ENCODE measurements at regions not wholly inside any gene's neighbourhood (a gene's known extent, or its start where the extent isn't known, plus 50 kb on each side); places are given as distances from the start of the nearest gene placed in this dataset.
"Not testable (repeated sequence)": the region's sequence is repeated elsewhere in the genome, so short reads cannot be mapped to it uniquely, and the experiment has no call there.

DNA sequence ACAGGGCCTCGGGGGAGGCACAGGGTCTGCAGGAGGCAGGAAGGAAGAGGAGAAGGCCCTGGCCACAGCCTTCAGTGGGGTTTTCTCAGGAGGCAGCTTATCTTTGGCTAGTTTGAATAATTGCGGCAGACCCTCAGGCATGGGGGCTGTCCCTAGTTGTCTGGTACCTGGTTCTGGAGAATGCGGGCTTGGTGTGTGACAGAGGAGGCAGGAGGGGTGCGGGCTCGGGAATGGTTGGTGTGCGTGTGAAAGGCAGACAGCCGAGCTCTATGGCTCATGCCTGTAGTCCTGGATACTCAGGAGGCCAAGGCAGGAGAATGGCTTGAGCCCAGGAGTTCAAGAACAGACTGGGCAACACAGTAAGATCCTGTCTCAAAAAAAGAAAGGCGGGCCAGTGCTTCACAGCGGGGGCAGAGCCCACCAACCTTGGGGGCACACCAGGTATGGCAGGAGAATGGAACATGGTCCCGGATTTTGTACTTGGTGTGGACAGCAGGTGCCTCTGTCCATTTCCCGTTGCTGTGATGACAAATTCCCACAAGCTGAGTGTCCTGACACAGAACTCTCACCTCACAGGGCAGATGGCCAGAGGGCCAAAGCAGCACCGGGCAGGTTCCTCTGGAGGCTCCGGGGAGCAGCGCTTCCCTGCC lies 640.6 kb downstream of the TBC1D22A start:
- TF ChIP-seq, protein P1, sequence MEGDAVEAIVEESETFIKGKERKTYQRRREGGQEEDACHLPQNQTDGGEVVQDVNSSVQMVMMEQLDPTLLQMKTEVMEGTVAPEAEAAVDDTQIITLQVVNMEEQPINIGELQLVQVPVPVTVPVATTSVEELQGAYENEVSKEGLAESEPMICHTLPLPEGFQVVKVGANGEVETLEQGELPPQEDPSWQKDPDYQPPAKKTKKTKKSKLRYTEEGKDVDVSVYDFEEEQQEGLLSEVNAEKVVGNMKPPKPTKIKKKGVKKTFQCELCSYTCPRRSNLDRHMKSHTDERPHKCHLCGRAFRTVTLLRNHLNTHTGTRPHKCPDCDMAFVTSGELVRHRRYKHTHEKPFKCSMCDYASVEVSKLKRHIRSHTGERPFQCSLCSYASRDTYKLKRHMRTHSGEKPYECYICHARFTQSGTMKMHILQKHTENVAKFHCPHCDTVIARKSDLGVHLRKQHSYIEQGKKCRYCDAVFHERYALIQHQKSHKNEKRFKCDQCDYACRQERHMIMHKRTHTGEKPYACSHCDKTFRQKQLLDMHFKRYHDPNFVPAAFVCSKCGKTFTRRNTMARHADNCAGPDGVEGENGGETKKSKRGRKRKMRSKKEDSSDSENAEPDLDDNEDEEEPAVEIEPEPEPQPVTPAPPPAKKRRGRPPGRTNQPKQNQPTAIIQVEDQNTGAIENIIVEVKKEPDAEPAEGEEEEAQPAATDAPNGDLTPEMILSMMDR (IDR thresholded peaks at IDR 0.05; ENCODE audit: low read depth, low read length) = no peak
- TF ChIP-seq MYC (IDR thresholded peaks at IDR 0.05; ENCODE audit: low read depth, low read length) = no peak
- no peak for TF ChIP-seq POLR2A (IDR thresholded peaks at IDR 0.05; ENCODE audit: extremely low read depth, insufficient read length)
- TF ChIP-seq, protein P2, sequence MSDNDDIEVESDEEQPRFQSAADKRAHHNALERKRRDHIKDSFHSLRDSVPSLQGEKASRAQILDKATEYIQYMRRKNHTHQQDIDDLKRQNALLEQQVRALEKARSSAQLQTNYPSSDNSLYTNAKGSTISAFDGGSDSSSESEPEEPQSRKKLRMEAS (IDR thresholded peaks at IDR 0.05; ENCODE audit: low read depth, low read length) = no peak
- H3K4me3 ChIP-seq (ENCODE audit: low read depth, low read length) = no peak overlapping the region
- no peak for DNase-seq (ENCODE audit: low read depth)

DNA sequence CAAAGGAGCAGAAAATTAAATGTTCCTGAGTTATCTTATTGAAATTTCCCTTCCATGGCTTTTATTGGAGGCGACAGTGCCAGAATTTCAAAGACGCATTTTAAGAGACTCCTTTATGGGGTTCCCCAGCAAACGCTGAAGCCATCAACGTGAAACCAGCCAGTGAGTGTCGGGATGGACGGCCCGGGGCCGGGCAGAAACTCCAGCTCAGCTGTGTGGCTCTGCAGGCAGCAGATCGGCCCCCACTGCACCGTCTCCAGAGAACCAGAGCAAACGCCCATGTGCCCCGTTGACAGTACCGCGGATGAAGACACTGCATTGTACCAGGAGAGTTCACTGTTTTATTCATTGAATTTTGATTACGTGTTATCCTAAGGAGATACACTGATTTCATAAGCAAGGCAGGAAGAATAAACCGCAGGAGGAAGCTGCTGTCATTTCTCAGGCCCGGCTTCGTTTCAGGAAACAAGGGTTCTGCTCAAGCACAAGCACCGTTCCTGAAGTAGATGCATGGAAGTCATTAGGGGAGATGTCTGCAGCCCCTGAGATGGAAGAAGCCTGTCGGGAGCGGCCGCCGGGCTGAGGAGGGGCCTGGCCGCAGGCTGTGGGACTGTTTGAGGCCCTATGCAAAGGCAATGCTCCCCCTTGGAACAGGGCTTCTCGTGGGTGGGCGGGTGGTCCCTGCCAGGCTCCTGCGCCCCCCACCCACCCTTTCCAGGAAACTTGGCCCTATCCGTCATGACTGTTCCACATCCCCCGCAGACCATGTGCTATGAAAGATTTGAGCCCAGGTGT lies 639.7 kb downstream of the TBC1D22A start:
- H3K4me3 ChIP-seq (ENCODE audit: low read depth, low read length) = no peak overlapping the region
- TF ChIP-seq, protein P2 (IDR thresholded peaks at IDR 0.05; ENCODE audit: low read depth, low read length) = no peak
- TF ChIP-seq POLR2A (IDR thresholded peaks at IDR 0.05; ENCODE audit: extremely low read depth, insufficient read length) (no peak), MYC (IDR thresholded peaks at IDR 0.05; ENCODE audit: low read depth, low read length) (no peak)
- TF ChIP-seq, protein P1 (IDR thresholded peaks at IDR 0.05; ENCODE audit: low read depth, low read length) = no peak
- DNase-seq (ENCODE audit: low read depth) = peak; percentile 32

DNA sequence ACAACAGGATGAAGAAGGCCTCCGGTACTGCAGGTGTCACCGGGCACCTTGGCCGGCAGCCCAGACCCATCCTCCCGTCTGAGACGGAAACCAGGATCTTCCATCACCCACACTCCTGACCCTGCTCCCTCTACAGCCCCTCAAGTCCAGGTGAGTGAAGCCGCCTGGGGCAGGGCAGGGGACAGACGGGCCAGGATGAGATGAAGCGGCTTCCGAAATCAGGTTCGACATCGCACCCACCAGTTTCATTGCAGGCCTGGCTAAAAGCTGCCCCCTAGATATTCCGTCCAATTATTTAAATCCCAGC lies 639.1 kb downstream of the TBC1D22A start:
- H3K4me3 ChIP-seq (ENCODE audit: low read depth, low read length) = no peak overlapping the region
- TF ChIP-seq, protein P2 (IDR thresholded peaks at IDR 0.05; ENCODE audit: low read depth, low read length) = no peak
- TF ChIP-seq, protein P1 (IDR thresholded peaks at IDR 0.05; ENCODE audit: low read depth, low read length) = no peak
- TF ChIP-seq POLR2A (IDR thresholded peaks at IDR 0.05; ENCODE audit: extremely low read depth, insufficient read length) (no peak), MYC (IDR thresholded peaks at IDR 0.05; ENCODE audit: low read depth, low read length) (no peak)
- DNase-seq (ENCODE audit: low read depth) = no peak

DNA sequence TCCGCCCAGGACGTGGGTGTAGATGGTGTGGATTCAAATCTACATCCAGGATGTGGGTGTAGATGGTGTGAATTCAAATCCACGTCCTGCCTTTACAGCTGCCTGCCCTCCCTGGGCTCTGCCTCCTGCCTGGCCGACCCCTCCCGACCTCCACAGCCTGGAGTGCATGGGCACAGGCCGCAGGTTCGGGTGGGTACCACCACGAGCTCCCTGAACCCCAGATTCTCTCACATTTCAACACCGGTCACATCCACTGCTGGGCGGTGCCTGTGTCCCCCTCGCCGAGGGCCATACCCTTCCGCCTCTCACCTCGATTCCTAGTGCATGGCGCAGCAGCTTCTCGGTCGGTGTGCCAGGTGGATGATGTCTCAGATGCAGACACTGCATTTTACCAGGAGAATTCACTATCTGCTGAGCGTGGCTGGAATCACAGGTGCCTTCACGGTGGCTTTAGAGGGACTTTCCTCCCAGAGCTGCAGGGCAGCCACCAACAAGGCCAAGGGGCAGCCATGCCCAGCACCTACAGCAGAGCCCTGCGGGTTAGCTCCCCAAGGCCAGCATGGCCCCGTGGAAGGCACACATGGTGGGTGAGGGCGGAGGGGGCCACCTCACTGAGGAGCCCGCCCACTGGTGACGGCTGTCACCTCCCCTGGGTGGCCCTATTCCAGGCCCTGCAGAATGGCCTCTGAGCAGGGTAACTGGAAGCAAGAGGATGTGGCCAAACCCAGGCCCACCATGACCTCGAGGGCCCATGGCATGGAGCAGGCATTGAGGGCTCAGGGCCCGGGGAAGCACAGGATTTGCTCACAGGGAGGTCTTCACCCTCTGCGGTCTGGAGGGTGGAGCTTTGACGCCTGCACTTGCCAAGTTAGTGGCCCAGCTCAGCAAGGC lies 638.5 kb downstream of the TBC1D22A start:
- no peak for TF ChIP-seq POLR2A (IDR thresholded peaks at IDR 0.05; ENCODE audit: extremely low read depth, insufficient read length)
- TF ChIP-seq, protein P1 (IDR thresholded peaks at IDR 0.05; ENCODE audit: low read depth, low read length) = no peak
- no peak for TF ChIP-seq MYC (IDR thresholded peaks at IDR 0.05; ENCODE audit: low read depth, low read length)
- TF ChIP-seq, protein P2 (IDR thresholded peaks at IDR 0.05; ENCODE audit: low read depth, low read length) = no peak
- DNase-seq (ENCODE audit: low read depth) = no peak
- H3K4me3 ChIP-seq (ENCODE audit: low read depth, low read length) = no peak overlapping the region

DNA sequence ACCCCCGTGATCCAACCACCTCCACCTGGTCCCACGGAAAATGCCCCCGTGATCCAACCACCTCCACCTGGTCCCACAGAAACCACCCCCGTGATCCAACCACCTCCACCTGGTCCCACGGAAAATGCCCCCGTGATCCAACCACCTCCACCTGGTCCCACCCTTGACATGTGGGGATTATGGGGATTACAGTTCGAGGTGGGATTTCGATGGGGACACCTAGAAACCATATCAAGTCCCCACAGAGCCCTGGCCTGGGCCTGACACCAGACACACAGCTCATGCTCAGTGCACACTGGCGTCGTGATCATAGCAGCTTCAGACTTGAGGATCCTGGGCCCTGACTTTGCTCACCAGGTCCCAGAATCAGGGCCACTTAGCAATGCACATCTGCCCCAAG lies 637.7 kb downstream of the TBC1D22A start:
- not testable (repeated sequence) for DNase-seq (ENCODE audit: low read depth); H3K4me3 ChIP-seq (ENCODE audit: low read depth, low read length)

Measured in NB4 (cell line).